GM12891 (cell line): ENCODE measurements at regions not wholly inside any gene's neighbourhood (a gene's known extent, or its start where the extent isn't known, plus 50 kb on each side); places are given as distances from the start of the nearest gene placed in this dataset.

Experiments used
- POLR2A ChIP-seq: IDR thresholded peaks from 2 replicates; pipeline ENCODE4 v1.6.1; 2011; ENCODE audit warnings: low read depth, low read length, control low read depth
- SPI1 ChIP-seq: IDR thresholded peaks from 2 replicates; pipeline ENCODE4 v1.6.1; 2011; ENCODE audit warnings: low read depth, low read length, control low read depth
- TAF1 ChIP-seq: IDR thresholded peaks from 2 replicates; pipeline ENCODE4 v1.6.1; 2011; ENCODE audit warnings: low read depth, low read length, control low read depth

- TF ChIP-seq SPI1 (no peak), TAF1 (no peak), POLR2A (no peak)
These were observed 69.5 kb upstream of the GNAZ start for GRCh38 chr22:23000657-23001347.
